Loucy (cell line): ENCODE measurements at regions not wholly inside any gene's neighbourhood (a gene's known extent, or its start where the extent isn't known, plus 50 kb on each side); places are given as distances from the start of the nearest gene placed in this dataset.

ENCODE experiments used
- EZH2phosphoT487 ChIP-seq: fragments of 200-600 bp; IDR thresholded peaks from 2 replicates; pipeline ENCODE4 v1.6.1; 2018; ENCODE audit warnings: antibody characterized with exemption, mild to moderate bottlenecking, moderate library complexity, borderline replicate concordance
- TF ChIP-seq, protein P1 (sequence below): fragments of 200-600 bp; sonication (generic); conservative IDR thresholded peaks from 2 replicates; pipeline ENCODE4 v1.5.1; 2014; ENCODE audit warnings: mild to moderate bottlenecking, antibody characterized with exemption, low read length

- TF ChIP-seq, protein P1, sequence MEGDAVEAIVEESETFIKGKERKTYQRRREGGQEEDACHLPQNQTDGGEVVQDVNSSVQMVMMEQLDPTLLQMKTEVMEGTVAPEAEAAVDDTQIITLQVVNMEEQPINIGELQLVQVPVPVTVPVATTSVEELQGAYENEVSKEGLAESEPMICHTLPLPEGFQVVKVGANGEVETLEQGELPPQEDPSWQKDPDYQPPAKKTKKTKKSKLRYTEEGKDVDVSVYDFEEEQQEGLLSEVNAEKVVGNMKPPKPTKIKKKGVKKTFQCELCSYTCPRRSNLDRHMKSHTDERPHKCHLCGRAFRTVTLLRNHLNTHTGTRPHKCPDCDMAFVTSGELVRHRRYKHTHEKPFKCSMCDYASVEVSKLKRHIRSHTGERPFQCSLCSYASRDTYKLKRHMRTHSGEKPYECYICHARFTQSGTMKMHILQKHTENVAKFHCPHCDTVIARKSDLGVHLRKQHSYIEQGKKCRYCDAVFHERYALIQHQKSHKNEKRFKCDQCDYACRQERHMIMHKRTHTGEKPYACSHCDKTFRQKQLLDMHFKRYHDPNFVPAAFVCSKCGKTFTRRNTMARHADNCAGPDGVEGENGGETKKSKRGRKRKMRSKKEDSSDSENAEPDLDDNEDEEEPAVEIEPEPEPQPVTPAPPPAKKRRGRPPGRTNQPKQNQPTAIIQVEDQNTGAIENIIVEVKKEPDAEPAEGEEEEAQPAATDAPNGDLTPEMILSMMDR, result no peak
- TF ChIP-seq EZH2phosphoT487, result no peak
These were observed 59.2 kb upstream of the LRRN1 start for GRCh38 chr3:3740061-3740460.
